ENCODE measurements at regions not wholly inside any gene's neighbourhood (a gene's known extent, or its start where the extent isn't known, plus 50 kb on each side); places are given as distances from the start of the nearest gene placed in this dataset.

DNA sequence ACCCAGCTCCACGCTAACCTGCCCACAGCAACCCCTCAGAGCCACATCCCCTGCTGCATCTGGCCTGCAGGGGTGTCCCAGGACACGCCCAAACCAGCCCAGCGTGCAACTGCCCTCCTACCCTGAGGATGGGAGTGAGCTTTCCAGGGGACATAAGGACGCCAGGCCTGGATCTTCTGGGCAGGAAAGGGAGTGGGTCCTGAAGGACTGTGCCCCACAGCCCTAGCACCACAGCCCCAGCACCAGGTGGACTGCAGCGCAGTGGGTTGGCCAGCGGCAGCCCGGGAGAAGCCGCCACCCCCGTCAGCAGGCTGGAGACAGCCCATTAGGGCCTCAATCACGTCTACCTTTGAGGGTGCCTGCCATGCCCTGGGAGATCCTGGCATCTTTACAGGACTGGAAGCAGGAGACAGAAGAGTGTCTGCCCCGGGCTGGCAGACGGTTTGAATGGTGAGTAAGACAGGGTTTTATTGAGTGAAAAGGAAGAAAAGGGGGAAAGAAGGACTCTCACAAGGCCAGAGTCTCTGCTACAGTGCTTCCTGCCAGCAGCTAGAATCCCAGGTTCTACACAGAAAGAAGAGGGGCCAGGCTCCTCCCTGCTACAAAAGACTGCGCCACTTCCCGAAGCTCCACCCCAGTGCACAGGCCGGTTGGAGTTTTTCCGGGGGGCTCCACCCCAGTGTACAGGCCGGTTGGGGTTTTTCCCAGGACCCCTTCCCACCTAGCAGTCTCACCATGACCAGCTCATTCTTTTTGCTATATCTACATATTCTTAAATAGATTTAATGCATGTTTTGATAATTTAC is 69.8 kb upstream of the KCTD7 start:
- TF ChIP-seq YY1 (IDR thresholded peaks at IDR 0.05; ENCODE audit: insufficient read depth, insufficient read length) (no peak), ZNF274 (IDR thresholded peaks at IDR 0.05; ENCODE audit: low read depth, low read length) (no peak)
